ENCODE measurements at regions not wholly inside any gene's neighbourhood (a gene's known extent, or its start where the extent isn't known, plus 50 kb on each side); places are given as distances from the start of the nearest gene placed in this dataset.

DNA sequence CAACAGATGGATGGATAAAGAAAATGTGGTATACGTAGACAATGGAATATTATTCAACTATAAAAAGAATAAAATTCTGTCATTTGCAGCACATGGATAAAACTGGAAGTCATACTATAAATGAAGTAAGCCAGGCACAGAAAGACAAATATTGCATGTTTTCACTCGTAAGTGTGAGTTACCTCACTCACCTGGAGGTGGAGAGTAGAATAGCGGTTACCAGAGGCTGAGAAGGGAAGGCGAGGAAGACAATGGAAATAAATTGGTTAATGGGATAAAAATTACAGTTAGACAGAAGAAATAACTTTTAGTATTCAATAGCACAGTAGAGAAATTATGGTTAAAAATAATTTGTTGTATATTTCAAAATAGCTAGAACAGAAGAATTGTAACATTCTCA lies 141.6 kb downstream of the EFHB start:
- TF ChIP-seq, protein P1, sequence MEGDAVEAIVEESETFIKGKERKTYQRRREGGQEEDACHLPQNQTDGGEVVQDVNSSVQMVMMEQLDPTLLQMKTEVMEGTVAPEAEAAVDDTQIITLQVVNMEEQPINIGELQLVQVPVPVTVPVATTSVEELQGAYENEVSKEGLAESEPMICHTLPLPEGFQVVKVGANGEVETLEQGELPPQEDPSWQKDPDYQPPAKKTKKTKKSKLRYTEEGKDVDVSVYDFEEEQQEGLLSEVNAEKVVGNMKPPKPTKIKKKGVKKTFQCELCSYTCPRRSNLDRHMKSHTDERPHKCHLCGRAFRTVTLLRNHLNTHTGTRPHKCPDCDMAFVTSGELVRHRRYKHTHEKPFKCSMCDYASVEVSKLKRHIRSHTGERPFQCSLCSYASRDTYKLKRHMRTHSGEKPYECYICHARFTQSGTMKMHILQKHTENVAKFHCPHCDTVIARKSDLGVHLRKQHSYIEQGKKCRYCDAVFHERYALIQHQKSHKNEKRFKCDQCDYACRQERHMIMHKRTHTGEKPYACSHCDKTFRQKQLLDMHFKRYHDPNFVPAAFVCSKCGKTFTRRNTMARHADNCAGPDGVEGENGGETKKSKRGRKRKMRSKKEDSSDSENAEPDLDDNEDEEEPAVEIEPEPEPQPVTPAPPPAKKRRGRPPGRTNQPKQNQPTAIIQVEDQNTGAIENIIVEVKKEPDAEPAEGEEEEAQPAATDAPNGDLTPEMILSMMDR (IDR thresholded peaks at IDR 0.05) = no peak
- intact Hi-C loops (cut with DNase I) = no loop called here
- Histone ChIP-seq H3K27ac (no peak overlapping the region), H3K9me3 (no peaks in the 10 kb centered on the region), H3K4me3 (no peak overlapping the region), H3K27me3 (ENCODE audit: insufficient read depth in 3 of 3, low read length in 2 of 3) (no peaks in the 10 kb centered on the region), H3K36me3 (ENCODE audit: insufficient read depth in 1 of 2, low read depth in 1 of 2) (no peaks in the 10 kb centered on the region), H3K4me1 (no peaks in the 10 kb centered on the region)
- no peak for DNase-seq
- ATAC-seq = no peak
- 88 to 91% (median 90%) methylated on average over 4 of the region's 4 CpGs for WGBS, 3 donors

DNA sequence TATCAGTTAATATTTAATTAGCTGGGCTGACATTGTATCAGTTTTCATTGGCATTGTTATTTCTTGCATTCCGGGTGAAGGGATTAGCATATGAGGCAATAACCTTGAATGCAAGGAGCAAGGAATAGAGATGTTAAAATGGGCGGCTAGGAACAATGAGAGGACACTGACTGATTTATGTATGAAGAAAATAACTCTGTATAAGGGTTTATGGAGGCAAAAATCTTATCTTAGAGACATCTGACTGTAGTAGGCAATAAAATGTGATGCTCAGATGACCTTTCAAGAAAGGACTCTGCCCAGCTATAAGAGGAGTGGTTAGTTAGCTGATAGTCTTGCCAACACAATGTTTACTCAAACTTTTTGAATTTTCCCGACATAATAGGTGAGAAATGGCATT lies 158.3 kb downstream of the EFHB start:
- intact Hi-C loops (cut with DNase I) = no loop called here
- Histone ChIP-seq H3K36me3 (ENCODE audit: insufficient read depth in 1 of 2, low read depth in 1 of 2) (no peaks in the 10 kb centered on the region), H3K4me3 (no peak overlapping the region), H3K9me3 (no peaks in the 10 kb centered on the region), H3K27ac (no peak overlapping the region), H3K4me1 (no peaks in the 10 kb centered on the region), H3K27me3 (ENCODE audit: insufficient read depth in 3 of 3, low read length in 2 of 3) (no peaks in the 10 kb centered on the region)
- TF ChIP-seq, protein P1 (IDR thresholded peaks at IDR 0.05) = no peak
- 42 to 54% (median 47%) methylated on average over 3 of the region's 3 CpGs for WGBS, 3 donors
- DNase-seq = no peak
- ATAC-seq = no peak

DNA sequence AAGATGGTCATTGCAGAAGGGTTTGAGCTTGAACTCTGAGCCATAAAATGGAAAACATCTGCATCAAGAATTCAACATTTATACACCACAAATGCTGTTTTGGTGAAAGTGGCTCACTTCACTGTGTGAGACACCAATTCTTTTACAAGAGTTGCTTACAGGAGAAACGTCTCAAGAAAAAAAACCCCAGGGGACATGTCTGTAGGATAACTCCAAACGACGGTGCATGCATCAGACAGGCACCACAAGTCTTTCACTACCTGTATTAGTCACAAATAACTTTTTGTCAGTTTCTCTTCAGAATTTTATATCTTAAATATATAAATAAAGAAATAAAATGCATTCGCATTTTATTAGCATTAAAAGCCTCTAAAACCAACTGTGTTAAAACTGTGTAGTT lies 164.3 kb downstream of the EFHB start:
- TF ChIP-seq, protein P1 (IDR thresholded peaks at IDR 0.05) = no peak
- Histone ChIP-seq H3K36me3 (ENCODE audit: insufficient read depth in 1 of 2, low read depth in 1 of 2) (no peaks in the 10 kb centered on the region), H3K9me3 (no peaks in the 10 kb centered on the region), H3K27ac (no peak overlapping the region), H3K27me3 (ENCODE audit: insufficient read depth in 3 of 3, low read length in 2 of 3) (no peaks in the 10 kb centered on the region), H3K4me3 (no peak overlapping the region), H3K4me1 (no peaks in the 10 kb centered on the region)
- 55 to 62% (median 59%) methylated on average over 4 of the region's 4 CpGs for WGBS, 3 donors
- intact Hi-C loops (cut with DNase I) = no loop called here
- ATAC-seq = no peak
- DNase-seq = no peak

DNA sequence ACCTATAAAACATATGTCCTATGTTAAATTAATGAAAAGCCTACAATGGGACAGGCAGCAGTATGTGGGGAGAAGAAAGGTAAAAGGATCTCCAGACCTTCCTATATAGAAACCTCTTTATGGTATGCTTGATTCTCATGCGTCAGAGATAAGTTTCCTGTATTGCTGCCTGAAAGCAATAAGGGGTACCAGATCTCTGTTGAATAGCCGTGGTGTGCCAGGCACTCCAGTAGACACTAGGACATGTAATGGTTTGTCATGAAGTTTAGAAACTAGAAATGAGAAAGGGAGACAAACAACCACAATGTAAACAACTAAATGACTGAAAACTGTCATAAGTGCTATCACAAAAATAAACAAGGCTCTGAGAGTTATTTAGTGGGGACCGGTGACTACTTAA lies 168.1 kb downstream of the EFHB start:
- H3K27me3 ChIP-seq (ENCODE audit: insufficient read depth in 3 of 3, low read length in 2 of 3) = no peaks in the 10 kb centered on the region
- no peak overlapping the region for H3K27ac ChIP-seq
- intact Hi-C loops (cut with DNase I) = no loop called here
- no peaks in the 10 kb centered on the region for H3K36me3 ChIP-seq (ENCODE audit: insufficient read depth in 1 of 2, low read depth in 1 of 2)
- DNase-seq = no peak
- no peaks in the 10 kb centered on the region for H3K4me1 ChIP-seq
- 83 to 91% (median 89%) methylated on average over 3 of the region's 3 CpGs for WGBS, 3 donors
- ATAC-seq = no peak
- TF ChIP-seq, protein P1 (IDR thresholded peaks at IDR 0.05) = no peak
- no peak overlapping the region for H3K4me3 ChIP-seq
- H3K9me3 ChIP-seq = no peaks in the 10 kb centered on the region

DNA sequence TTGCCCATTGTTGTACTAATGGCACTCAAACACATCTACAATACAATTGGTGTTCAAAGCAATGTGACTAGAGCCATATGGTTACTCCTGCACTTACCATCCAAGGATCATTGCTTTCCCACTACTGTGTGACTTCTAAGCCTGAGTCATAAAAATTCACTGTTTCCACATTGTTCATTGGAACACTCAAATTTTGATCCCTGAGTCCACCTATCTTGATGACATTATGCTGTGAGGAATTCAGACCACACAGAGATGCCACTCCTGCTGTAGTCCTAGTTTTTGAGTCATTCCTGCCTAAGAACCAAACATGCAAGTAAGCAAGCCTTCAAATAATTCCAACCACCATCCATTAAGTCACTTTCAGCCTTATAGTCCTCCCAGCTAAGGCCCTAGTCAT lies 176.2 kb downstream of the EFHB start:
- intact Hi-C loops (cut with DNase I) = no loop called here
- Histone ChIP-seq H3K4me1 (no peaks in the 10 kb centered on the region), H3K4me3 (no peak overlapping the region), H3K36me3 (ENCODE audit: insufficient read depth in 1 of 2, low read depth in 1 of 2) (no peaks in the 10 kb centered on the region), H3K27ac (no peak overlapping the region), H3K27me3 (ENCODE audit: insufficient read depth in 3 of 3, low read length in 2 of 3) (no peaks in the 10 kb centered on the region), H3K9me3 (no peaks in the 10 kb centered on the region)
- ATAC-seq = no peak
- TF ChIP-seq, protein P1 (IDR thresholded peaks at IDR 0.05) = no peak
- no peak for DNase-seq
